GM12878 (cell line): ENCODE measurements at regions not wholly inside any gene's neighbourhood (a gene's known extent, or its start where the extent isn't known, plus 50 kb on each side); places are given as distances from the start of the nearest gene placed in this dataset.

Experiments used
- ATAC-seq: fragments of 200-7000 bp; cut with Tn5 transposase; 3 replicates; pipeline ENCODE4 v1.9.1; 2020; ENCODE audit warnings: mild to moderate bottlenecking, moderate library complexity
- BruUV-seq: library from RNA; stranded (reverse); fragments of 400-500 nt; replicated peaks from 2 replicates; lab custom pipeline; 2021; lab: Mats Ljungman, UMichigan
- CTCF ChIA-PET: fragments of 300-600 bp; sonication (Branson Sonifier 250); formaldehyde crosslinking; extraction: SDS; loops from one replicate; lab custom pipeline; 2021; ENCODE audit warnings: inconsistent platforms; lab: Yijun Ruan, JAX
- POLR2A ChIA-PET: fragments of 350-600 bp; formaldehyde crosslinking; extraction: SDS; loops from one replicate; lab custom pipeline; 2021; ENCODE audit warnings: inconsistent platforms; lab: Charles Lee
- RAD21 ChIA-PET: fragments of 300-600 bp; sonication (Branson Sonifier 250); formaldehyde crosslinking; loops from one replicate; lab custom pipeline; 2023; ENCODE audit warnings: antibody characterized with exemption; ENCODE audit not compliant: unreplicated experiment; lab: Charles Lee
- SMC1A ChIA-PET: fragments of 300-600 bp; sonication (Branson Sonifier 250); formaldehyde crosslinking; loops from one replicate; lab custom pipeline; 2023; ENCODE audit not compliant: unreplicated experiment, uncharacterized antibody; lab: Charles Lee
- DNase-seq: peaks from one replicate; pipeline ENCODE4 v3.0.0-alpha.2; 2011; ENCODE audit warnings: low read depth, low spot score
- FAIRE-seq: peaks from 3 replicates; lab custom pipeline; 2011; peaks lifted over from hg19 to GRCh38; lab: Jason Lieb, UNC
- H2AFZ ChIP-seq: 2 replicates; pipeline ENCODE4 v1.6.0; 2011; ENCODE audit warnings: low read depth, low read length, control low read depth; ENCODE audit not compliant: control insufficient read depth
- H3K27ac ChIP-seq: 2 replicates; pipeline ENCODE4 v1.5.1; 2011; ENCODE audit warnings: control low read depth; ENCODE audit not compliant: control insufficient read depth, insufficient read depth
- H3K27me3 ChIP-seq, 2 experiments: replicated peaks in 1 of 2; 2 replicates each; pipeline versions ENCODE4 v1.6.0 to v1.6.1; 2011; ENCODE audit warnings: low read length in 1 of 2; ENCODE audit not compliant: control insufficient read depth in 2 of 2, insufficient read depth in 2 of 2
- H3K36me3 ChIP-seq, 2 experiments: 2 replicates each; pipeline ENCODE4 v1.5.1; 2011; ENCODE audit warnings: low read length in 1 of 2; ENCODE audit not compliant: control insufficient read depth in 2 of 2, insufficient read depth in 2 of 2
- H3K4me1 ChIP-seq: 2 replicates; pipeline ENCODE4 v1.6.1; 2011; ENCODE audit warnings: mild to moderate bottlenecking, low read length, moderate library complexity, mixed read lengths; ENCODE audit not compliant: control insufficient read depth, insufficient read depth
- H3K4me2 ChIP-seq: 2 replicates; pipeline ENCODE4 v1.6.0; 2011; ENCODE audit warnings: control low read depth; ENCODE audit not compliant: control insufficient read depth, insufficient read depth
- H3K4me3 ChIP-seq: fragments of 200-600 bp; sonication (generic); 2 replicates; pipeline ENCODE4 v1.5.1; 2016
- H3K79me2 ChIP-seq: 2 replicates; pipeline ENCODE4 v1.6.0; 2011; ENCODE audit warnings: low read length; ENCODE audit not compliant: control insufficient read depth, insufficient read depth
- H3K9ac ChIP-seq: 2 replicates; pipeline ENCODE4 v1.8.0; 2011; ENCODE audit warnings: low read length, control low read depth, mixed read lengths; ENCODE audit not compliant: control insufficient read depth, insufficient read depth
- H3K9me3 ChIP-seq: replicated peaks from 3 replicates; pipeline ENCODE4 v1.5.1; 2011; ENCODE audit warnings: mild to moderate bottlenecking, low read length; ENCODE audit not compliant: control insufficient read depth, insufficient read depth
- H4K20me1 ChIP-seq: 2 replicates; pipeline ENCODE4 v1.6.0; 2011; ENCODE audit not compliant: control insufficient read depth, insufficient read depth
- BRCA1 ChIP-seq: IDR thresholded peaks from 2 replicates; pipeline ENCODE4 v1.6.1; 2011; ENCODE audit warnings: low read depth, low read length, improper control_type of control experiment
- CBX3 ChIP-seq: fragments of 200-600 bp; sonication (generic); IDR thresholded peaks from 2 replicates; pipeline ENCODE4 v1.6.1; 2016; ENCODE audit warnings: low read depth, borderline replicate concordance
- CEBPB ChIP-seq, 2 experiments: fragments of 150-350 bp in 1 of 2; IDR thresholded peaks; 2 replicates each; pipeline ENCODE4 v1.6.1; 2012 to 2014; ENCODE audit warnings: low read depth in 2 of 2, low read length in 2 of 2, borderline replicate concordance in 1 of 2, inconsistent platforms in 1 of 2
- CREM ChIP-seq: IDR thresholded peaks from 2 replicates; pipeline ENCODE4 v1.6.1; 2014; ENCODE audit warnings: antibody characterized with exemption, low read depth
- E2F8 ChIP-seq: fragments of 450-650 bp; IDR thresholded peaks from 2 replicates; pipeline ENCODE4 v1.6.1; 2018; ENCODE audit warnings: mild to moderate bottlenecking, low read depth, moderate library complexity; ENCODE audit not compliant: partially characterized antibody
- FOXK2 ChIP-seq: fragments of 450-650 bp; IDR thresholded peaks from 2 replicates; pipeline ENCODE4 v1.6.1; 2017; ENCODE audit warnings: mild to moderate bottlenecking, moderate library complexity
- KDM1A ChIP-seq: fragments of 200-600 bp; sonication (generic); IDR thresholded peaks from 2 replicates; pipeline ENCODE4 v1.6.1; 2016; ENCODE audit warnings: borderline replicate concordance
- KLF5 ChIP-seq: fragments of 450-650 bp; IDR thresholded peaks from 2 replicates; pipeline ENCODE4 v1.6.1; 2014; ENCODE audit warnings: mild to moderate bottlenecking; ENCODE audit not compliant: partially characterized antibody
- LARP7 ChIP-seq: fragments of 450-650 bp; IDR thresholded peaks from 2 replicates; pipeline ENCODE4 v1.6.1; 2017; ENCODE audit warnings: mild to moderate bottlenecking
- NFXL1 ChIP-seq: fragments of 450-650 bp; IDR thresholded peaks from 2 replicates; pipeline ENCODE4 v1.6.1; 2017; ENCODE audit warnings: antibody characterized with exemption, mild to moderate bottlenecking, borderline replicate concordance
- NFYA ChIP-seq: IDR thresholded peaks from 2 replicates; pipeline ENCODE4 v1.6.1; 2011; ENCODE audit warnings: low read depth, mild to moderate bottlenecking, low read length, improper control_type of control experiment, borderline replicate concordance
- PAX5 ChIP-seq: IDR thresholded peaks from 2 replicates; pipeline ENCODE4 v1.6.1; 2011; ENCODE audit warnings: low read depth, low read length, borderline replicate concordance
- SKIL ChIP-seq: fragments of 450-650 bp; IDR thresholded peaks from 2 replicates; pipeline ENCODE4 v1.6.1; 2017; ENCODE audit warnings: mild to moderate bottlenecking, low read depth, inconsistent platforms; ENCODE audit not compliant: poor library complexity, severe bottlenecking
- SUPT20H ChIP-seq: IDR thresholded peaks from 2 replicates; pipeline ENCODE4 v1.6.1; 2011; ENCODE audit warnings: low read depth, mild to moderate bottlenecking, low read length, moderate library complexity, borderline replicate concordance; ENCODE audit not compliant: control insufficient read depth
- YBX1 ChIP-seq: fragments of 450-650 bp; IDR thresholded peaks from 2 replicates; pipeline ENCODE4 v1.6.1; 2016; ENCODE audit warnings: antibody characterized with exemption
- YY1 ChIP-seq: IDR thresholded peaks from 2 replicates; pipeline ENCODE4 v1.6.1; 2011; ENCODE audit warnings: low read depth, mild to moderate bottlenecking, low read length
- ZZZ3 ChIP-seq: IDR thresholded peaks from 2 replicates; pipeline ENCODE4 v1.6.1; 2011; ENCODE audit warnings: low read depth; ENCODE audit not compliant: control insufficient read depth, insufficient read length
- WGBS: methylation state at CpG from one replicate; pipeline ENCODE4 v1.1.6; 2016; ENCODE audit warnings: low lambda C conversion rate; ENCODE audit not compliant: insufficient replicate concordance, insufficient coverage; ENCODE audit errors: missing lambda C conversion rate; 5-methylcytosine and 5-hydroxymethylcytosine counted together
- in situ Hi-C: fragments of 300-500 bp; cut with MboI; formaldehyde crosslinking; loops from 9 replicates; pipeline ENCODE4 v1.14.3; 2018; ENCODE audit warnings: mixed read lengths
- intact Hi-C: fragments of 100-400 bp; cut with micrococcal nuclease; formaldehyde crosslinking; loops from one replicate; pipeline ENCODE4 v1.14.2; 2022; ENCODE audit not compliant: unreplicated experiment
- TF ChIP-seq, protein P1 (sequence below): fragments of 450-650 bp; formaldehyde crosslinking; IDR thresholded peaks from 2 replicates; pipeline ENCODE4 v1.5.0; 2022; ENCODE audit warnings: mild to moderate bottlenecking, missing genetic modification characterization

- ChIA-PET RAD21 (no interaction called here), SMC1A (no interaction called here), POLR2A (no interaction called here), CTCF (interaction anchor here (1.4 kb wide), 1 partner anchor 21 kb away, joined by 4 read pairs; no protein-coding TSS in a partner anchor)
- no peak for FAIRE-seq
- Histone ChIP-seq H4K20me1 (no peaks in the 10 kb centered on the region), H3K4me2 (no peak overlapping the region), H3K36me3 (no peaks in the 10 kb centered on the region), H3K27ac (no peak overlapping the region), H3K4me1 (no peaks in the 10 kb centered on the region), H3K9me3 (no peaks in the 10 kb centered on the region), H3K9ac (no peak overlapping the region), H3K27me3 (no peaks in the 10 kb centered on the region; a peak in 1 of 4 replicates), H3K4me3 (no peak overlapping the region), H3K79me2 (no peaks in the 10 kb centered on the region), H2AFZ (no peak overlapping the region)
- intact Hi-C loops, result no loop called here
- WGBS, result 8% methylated on average over 5 of the region's 5 CpGs
- ATAC-seq, result no peak
- DNase-seq, result no peak
- no TSS peak for BruUV-seq
- in situ Hi-C loops, result no loop called here
- TF ChIP-seq, protein P1, sequence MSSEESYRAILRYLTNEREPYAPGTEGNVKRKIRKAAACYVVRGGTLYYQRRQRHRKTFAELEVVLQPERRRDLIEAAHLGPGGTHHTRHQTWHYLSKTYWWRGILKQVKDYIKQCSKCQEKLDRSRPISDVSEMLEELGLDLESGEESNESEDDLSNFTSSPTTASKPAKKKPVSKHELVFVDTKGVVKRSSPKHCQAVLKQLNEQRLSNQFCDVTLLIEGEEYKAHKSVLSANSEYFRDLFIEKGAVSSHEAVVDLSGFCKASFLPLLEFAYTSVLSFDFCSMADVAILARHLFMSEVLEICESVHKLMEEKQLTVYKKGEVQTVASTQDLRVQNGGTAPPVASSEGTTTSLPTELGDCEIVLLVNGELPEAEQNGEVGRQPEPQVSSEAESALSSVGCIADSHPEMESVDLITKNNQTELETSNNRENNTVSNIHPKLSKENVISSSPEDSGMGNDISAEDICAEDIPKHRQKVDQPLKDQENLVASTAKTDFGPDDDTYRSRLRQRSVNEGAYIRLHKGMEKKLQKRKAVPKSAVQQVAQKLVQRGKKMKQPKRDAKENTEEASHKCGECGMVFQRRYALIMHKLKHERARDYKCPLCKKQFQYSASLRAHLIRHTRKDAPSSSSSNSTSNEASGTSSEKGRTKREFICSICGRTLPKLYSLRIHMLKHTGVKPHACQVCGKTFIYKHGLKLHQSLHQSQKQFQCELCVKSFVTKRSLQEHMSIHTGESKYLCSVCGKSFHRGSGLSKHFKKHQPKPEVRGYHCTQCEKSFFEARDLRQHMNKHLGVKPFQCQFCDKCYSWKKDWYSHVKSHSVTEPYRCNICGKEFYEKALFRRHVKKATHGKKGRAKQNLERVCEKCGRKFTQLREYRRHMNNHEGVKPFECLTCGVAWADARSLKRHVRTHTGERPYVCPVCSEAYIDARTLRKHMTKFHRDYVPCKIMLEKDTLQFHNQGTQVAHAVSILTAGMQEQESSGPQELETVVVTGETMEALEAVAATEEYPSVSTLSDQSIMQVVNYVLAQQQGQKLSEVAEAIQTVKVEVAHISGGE (CRISPR knock-in tag), result no peak
- TF ChIP-seq ZZZ3 (no peak), SUPT20H (no peak), CEBPB (IDR thresholded peaks at IDR 0.05; ENCODE audit: borderline replicate concordance in 1 of 2, low read depth in 2 of 2, low read length in 2 of 2) (no peak), CBX3 (no peak), YBX1 (no peak), CREM (no peak), YY1 (no peak), KLF5 (no peak), PAX5 (no peak), LARP7 (no peak), FOXK2 (no peak), BRCA1 (no peak), NFXL1 (no peak), KDM1A (no peak), NFYA (no peak), SKIL (no peak), E2F8 (no peak)
Observed at GRCh38 chr2:21443494-21444105, 319.8 kb downstream of the TDRD15 start.
